Peyer's patch (tissue), 4 donors: ENCODE measurements at regions not wholly inside any gene's neighbourhood (a gene's known extent, or its start where the extent isn't known, plus 50 kb on each side); places are given as distances from the start of the nearest gene placed in this dataset.
A peak's percentile ranks its signal among the peaks of the same experiment; 100 is the strongest.

ENCODE experiments used
- DNase-seq, 3 donors: peaks; one replicate each; pipeline ENCODE4 v3.0.0-alpha.2; 2017 to 2019
- H3K27ac ChIP-seq, 4 donors: fragments of 200-600 bp; sonication (generic); one replicate each; pipeline ENCODE4 v1.5.1; 2016 to 2019
- H3K27me3 ChIP-seq, 2 donors: fragments of 200-600 bp; sonication (generic); one replicate each; pipeline ENCODE4 v1.5.1; 2019
- H3K36me3 ChIP-seq, 3 donors: fragments of 200-600 bp; sonication (generic); one replicate each; pipeline ENCODE4 v1.5.1; 2016 to 2019
- H3K4me1 ChIP-seq, 4 donors: fragments of 200-600 bp; sonication (generic); one replicate each; pipeline ENCODE4 v1.5.1; 2016 to 2019
- H3K4me3 ChIP-seq, 4 donors: fragments of 200-600 bp; sonication (generic); 1 replicate in 3 of 4; 2 replicates in 1 of 4; pipeline ENCODE4 v1.5.1; 2016 to 2019; ENCODE audit warnings: mild to moderate bottlenecking in 1 of 4
- H3K9me3 ChIP-seq, 4 donors: fragments of 200-600 bp; sonication (generic); one replicate each; pipeline ENCODE4 v1.5.1; 2016 to 2019; ENCODE audit warnings: mild to moderate bottlenecking in 1 of 4
- POLR2A ChIP-seq, 2 donors: fragments of 450-650 bp; IDR thresholded peaks; one replicate each; pipeline ENCODE4 v1.5.1; 2017; ENCODE audit warnings: antibody characterized with exemption in 2 of 2, mild to moderate bottlenecking in 2 of 2, moderate library complexity in 2 of 2
- TF ChIP-seq, protein P1 (sequence below), 6 experiments: fragments of 450-650 bp in 4 of 6; fragments of 200-600 bp in 2 of 6; sonication (generic) in 1 of 6; IDR thresholded peaks; one replicate each; pipeline ENCODE4 v1.5.1; 2017 to 2019; ENCODE audit warnings: antibody characterized with exemption in 6 of 6, mild to moderate bottlenecking in 3 of 6, moderate library complexity in 1 of 6

DNA sequence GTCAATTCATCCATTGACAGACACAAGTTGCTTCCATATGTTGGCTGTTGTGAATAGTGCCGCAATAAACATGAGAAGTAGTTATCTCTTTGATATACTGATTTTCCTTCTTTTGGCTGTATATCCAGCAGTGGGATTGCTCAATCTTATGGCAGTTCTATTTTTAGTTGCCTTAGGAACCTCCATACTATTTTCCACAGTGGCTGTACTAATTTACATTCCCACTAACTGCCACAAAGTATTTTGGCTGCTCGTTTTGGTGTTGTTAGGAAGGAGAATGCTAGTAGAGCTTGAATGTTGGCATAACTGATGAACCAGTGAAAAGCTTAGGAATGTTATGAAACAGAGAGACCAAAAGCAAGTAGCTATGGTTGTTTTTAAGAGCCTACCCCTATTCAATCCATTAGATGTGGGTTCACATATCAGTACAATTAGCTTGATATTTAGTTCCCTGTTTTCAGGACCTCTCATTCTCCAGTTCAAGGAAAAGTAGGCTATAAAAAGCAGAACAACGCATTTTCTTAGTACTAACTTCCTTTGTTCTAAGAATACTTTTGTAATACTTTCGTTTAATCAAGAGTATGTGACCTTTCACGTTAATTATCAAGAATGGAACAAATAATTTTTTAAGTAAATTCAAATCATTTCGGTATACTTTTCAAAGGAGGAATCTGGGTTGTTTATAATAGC is 100.3 kb downstream of the FAS start:
- Histone ChIP-seq H3K4me3 (no peak overlapping the region), H3K9me3 (no peaks in the 10 kb centered on the region), H3K4me1 (no peaks in the 10 kb centered on the region), H3K36me3 (no peaks in the 10 kb centered on the region), H3K27me3 (no peaks in the 10 kb centered on the region), H3K27ac (no peak overlapping the region)
- no peak for TF ChIP-seq POLR2A (IDR thresholded peaks at IDR 0.05)
- TF ChIP-seq, protein P1, sequence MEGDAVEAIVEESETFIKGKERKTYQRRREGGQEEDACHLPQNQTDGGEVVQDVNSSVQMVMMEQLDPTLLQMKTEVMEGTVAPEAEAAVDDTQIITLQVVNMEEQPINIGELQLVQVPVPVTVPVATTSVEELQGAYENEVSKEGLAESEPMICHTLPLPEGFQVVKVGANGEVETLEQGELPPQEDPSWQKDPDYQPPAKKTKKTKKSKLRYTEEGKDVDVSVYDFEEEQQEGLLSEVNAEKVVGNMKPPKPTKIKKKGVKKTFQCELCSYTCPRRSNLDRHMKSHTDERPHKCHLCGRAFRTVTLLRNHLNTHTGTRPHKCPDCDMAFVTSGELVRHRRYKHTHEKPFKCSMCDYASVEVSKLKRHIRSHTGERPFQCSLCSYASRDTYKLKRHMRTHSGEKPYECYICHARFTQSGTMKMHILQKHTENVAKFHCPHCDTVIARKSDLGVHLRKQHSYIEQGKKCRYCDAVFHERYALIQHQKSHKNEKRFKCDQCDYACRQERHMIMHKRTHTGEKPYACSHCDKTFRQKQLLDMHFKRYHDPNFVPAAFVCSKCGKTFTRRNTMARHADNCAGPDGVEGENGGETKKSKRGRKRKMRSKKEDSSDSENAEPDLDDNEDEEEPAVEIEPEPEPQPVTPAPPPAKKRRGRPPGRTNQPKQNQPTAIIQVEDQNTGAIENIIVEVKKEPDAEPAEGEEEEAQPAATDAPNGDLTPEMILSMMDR (IDR thresholded peaks at IDR 0.05), result no peak
- DNase-seq, result no peak

DNA sequence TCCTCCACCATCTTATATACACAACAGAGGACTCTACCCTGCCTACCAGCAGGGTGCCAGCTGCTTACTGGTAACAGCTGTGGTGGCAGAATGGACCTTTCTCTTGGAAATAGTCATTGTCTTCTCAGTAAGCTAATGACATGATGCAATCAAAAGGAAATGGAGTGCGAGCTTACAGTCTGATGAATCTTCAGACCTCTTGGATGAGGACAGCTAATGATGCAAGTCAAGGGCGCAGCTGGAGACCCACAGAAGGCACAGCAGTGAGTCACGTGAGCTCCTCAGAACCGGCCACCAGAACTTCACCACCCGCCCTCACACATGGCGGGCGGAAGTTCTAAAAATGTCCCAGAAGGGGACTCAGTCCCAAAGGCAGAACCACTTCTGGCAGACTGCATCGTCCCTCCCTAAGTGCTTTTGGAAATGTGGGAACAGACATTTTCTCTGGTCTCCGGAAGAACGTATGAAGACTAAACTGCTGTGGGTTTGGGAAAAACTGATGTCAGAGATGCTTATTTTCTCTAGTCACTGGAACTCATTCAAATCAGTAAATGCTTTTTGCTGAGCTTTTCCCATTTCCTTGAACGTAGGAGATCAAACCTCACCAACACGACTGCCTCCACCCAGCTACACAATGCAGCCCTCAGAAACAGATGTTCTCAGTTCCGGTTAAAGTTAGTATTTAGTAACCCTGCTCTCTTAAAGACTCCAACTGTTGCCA is 96.4 kb downstream of the FAS start:
- TF ChIP-seq POLR2A (IDR thresholded peaks at IDR 0.05), result no peak
- TF ChIP-seq, protein P1 (IDR thresholded peaks at IDR 0.05), result no peak
- H3K9me3 ChIP-seq, result no peaks in the 10 kb centered on the region
- no peaks in the 10 kb centered on the region for H3K4me1 ChIP-seq
- peak overlapping the region; percentile 18 to 64 (median 56) for H3K27ac ChIP-seq
- no peak overlapping the region for H3K4me3 ChIP-seq
- H3K27me3 ChIP-seq, result no peaks in the 10 kb centered on the region
- no peaks in the 10 kb centered on the region for H3K36me3 ChIP-seq
- DNase-seq, result peak in 2 of 3 donors; percentile 58 to 78

DNA sequence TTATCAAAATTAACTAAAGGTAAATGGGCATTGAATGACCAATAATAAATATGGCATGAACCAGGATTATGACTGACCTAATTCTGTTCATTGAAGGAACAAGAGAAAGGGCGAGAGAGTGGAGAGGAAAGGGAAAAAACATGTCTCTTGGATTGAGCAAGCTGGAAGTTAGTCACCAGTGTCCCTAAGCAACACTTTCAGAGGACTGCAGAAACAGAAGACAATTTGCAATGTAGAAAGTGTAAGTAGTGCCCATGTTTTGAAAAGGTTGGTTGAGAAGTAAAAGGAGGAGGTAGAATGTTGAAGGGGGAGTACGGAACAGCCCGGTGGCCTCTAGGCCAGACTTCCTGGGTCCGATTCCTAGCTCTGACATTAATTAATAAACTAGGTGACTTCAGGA is 94.6 kb downstream of the FAS start:
- no peak for DNase-seq
- Histone ChIP-seq H3K4me1 (no peaks in the 10 kb centered on the region), H3K36me3 (no peaks in the 10 kb centered on the region), H3K9me3 (no peaks in the 10 kb centered on the region), H3K27me3 (no peaks in the 10 kb centered on the region), H3K4me3 (no peak overlapping the region), H3K27ac (no peak overlapping the region)
- TF ChIP-seq, protein P1 (IDR thresholded peaks at IDR 0.05), result no peak
- no peak for TF ChIP-seq POLR2A (IDR thresholded peaks at IDR 0.05)

DNA sequence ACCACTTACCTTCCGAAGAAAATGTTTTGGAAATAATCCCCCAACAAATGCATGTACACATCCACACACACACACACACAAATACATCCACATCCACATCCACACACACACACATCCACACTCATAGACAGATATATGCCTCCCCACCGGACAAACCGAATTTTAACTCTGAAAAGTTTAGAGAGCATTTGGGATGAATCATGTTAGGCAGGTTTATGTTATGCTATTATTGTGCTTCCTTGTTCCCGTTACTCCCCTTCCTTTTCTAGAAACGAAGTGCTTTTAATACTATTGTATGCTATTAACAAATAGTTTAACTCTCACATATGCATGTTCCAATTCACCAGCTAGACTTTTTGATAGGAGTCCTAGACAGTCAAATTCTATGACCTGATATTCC is 91.5 kb downstream of the FAS start:
- no peaks in the 10 kb centered on the region for H3K4me1 ChIP-seq
- H3K27me3 ChIP-seq, result no peaks in the 10 kb centered on the region
- no peak overlapping the region for H3K4me3 ChIP-seq
- H3K36me3 ChIP-seq, result no peaks in the 10 kb centered on the region
- no peak for DNase-seq
- no peak for TF ChIP-seq POLR2A (IDR thresholded peaks at IDR 0.05)
- TF ChIP-seq, protein P1 (IDR thresholded peaks at IDR 0.05), result no peak
- H3K27ac ChIP-seq, result no peak overlapping the region
- H3K9me3 ChIP-seq, result no peaks in the 10 kb centered on the region

DNA sequence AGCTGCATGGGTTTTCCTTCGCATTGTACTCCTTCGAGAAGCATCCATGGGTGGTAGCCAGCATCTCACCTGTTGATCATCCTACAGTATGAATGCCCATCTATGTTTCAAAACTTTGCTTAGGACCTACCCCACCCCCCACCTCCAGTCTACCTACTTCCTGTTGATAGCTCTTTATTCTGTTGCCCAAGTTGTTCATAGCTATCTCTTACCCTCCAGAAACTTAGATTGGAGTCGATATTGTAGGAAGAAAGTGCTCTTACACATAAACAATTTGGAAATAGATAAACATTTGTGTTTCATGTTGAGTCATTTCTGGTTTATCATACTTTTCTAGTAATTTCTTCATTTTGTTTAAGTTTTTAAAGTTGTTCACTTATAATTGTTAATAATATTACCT is 90.1 kb downstream of the FAS start:
- no peak overlapping the region for H3K27ac ChIP-seq
- no peak overlapping the region for H3K4me3 ChIP-seq
- H3K9me3 ChIP-seq, result no peaks in the 10 kb centered on the region
- H3K4me1 ChIP-seq, result no peaks in the 10 kb centered on the region
- DNase-seq, result no peak
- no peaks in the 10 kb centered on the region for H3K27me3 ChIP-seq
- TF ChIP-seq, protein P1 (IDR thresholded peaks at IDR 0.05), result no peak
- no peak for TF ChIP-seq POLR2A (IDR thresholded peaks at IDR 0.05)
- no peaks in the 10 kb centered on the region for H3K36me3 ChIP-seq
